ENCODE measurements at regions not wholly inside any gene's neighbourhood (a gene's known extent, or its start where the extent isn't known, plus 50 kb on each side); places are given as distances from the start of the nearest gene placed in this dataset.

DNA sequence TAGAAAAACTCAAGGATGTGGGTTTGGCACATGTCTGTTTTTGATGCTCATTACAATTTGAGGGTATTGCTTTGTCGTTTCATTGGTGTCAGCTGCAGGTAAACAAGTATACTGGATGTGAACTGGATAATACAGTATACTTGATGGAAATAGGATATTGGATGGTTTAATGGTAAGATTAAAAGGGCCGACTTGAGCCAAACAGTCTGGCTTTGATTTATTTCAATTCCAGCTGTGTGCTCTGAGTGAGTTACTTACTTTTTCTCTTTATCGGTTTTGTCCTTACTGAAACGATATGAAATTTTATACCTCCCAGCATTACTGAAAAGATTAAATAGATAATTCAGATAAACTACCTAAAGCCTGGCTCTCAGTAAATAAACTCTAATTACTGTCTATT, 227.6 kb downstream of the ASXL3 start:
- DNase-seq = no peak

- DNase-seq = no peak
Observed at GRCh38 chr18:33804258-33804657, 226.2 kb downstream of the ASXL3 start.

GRCh38 chr18:33803636-33804035, 225.6 kb downstream of the ASXL3 start:
- no peak for DNase-seq

DNA sequence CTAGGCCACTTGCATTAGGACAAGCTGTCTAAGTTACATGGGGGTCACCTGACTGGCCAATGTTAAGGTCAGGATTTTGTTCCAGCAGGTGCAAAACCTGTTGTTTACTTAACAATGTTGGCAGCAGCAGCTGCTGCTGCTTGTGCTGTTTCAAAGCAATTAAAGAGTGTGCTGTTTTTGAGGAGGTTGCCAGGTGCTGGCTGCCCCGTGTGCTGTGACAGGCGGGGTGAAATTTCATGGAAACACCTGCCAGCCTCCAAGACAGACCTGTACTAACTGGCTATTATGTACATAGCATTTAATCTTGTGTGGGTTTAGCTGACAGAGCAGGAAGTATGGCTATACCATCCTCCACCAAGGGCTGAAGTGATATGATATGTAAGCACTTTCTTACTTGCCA, 224.9 kb downstream of the ASXL3 start:
- DNase-seq = peak; percentile 90 to 91
